HG02870 (cell line): ENCODE measurements at regions not wholly inside any gene's neighbourhood (a gene's known extent, or its start where the extent isn't known, plus 50 kb on each side); places are given as distances from the start of the nearest gene placed in this dataset.

Source experiments
- ATAC-seq: cut with Tn5 transposase; IDR thresholded peaks from one replicate; pipeline ENCODE4 v1.9.1; 2021; ENCODE audit warnings: mild to moderate bottlenecking, moderate library complexity; ENCODE audit not compliant: unreplicated experiment

- no peak for ATAC-seq
These were observed 125.7 kb downstream of the MRM1 start for GRCh38 chr17:36727052-36727451.

- ATAC-seq, result no peak
These were observed 126.2 kb downstream of the MRM1 start for GRCh38 chr17:36727577-36727976.

GRCh38 chr17:36728030-36728991 is 126.9 kb downstream of the MRM1 start:
- ATAC-seq, result no peak

- no peak for ATAC-seq
These were observed 128.9 kb downstream of the MRM1 start for GRCh38 chr17:36730095-36730808.

- no peak for ATAC-seq
These were observed 129.6 kb downstream of the MRM1 start for GRCh38 chr17:36730857-36731490.

- ATAC-seq, result no peak
These were observed 130.4 kb downstream of the MRM1 start for GRCh38 chr17:36731811-36732210.

GRCh38 chr17:36732351-36732750 is 131.0 kb downstream of the MRM1 start:
- no peak for ATAC-seq

GRCh38 chr17:36736201-36737156 is 135.1 kb downstream of the MRM1 start:
- ATAC-seq, result no peak

GRCh38 chr17:36739208-36739607 is 137.8 kb downstream of the MRM1 start:
- ATAC-seq, result no peak

GRCh38 chr17:36740157-36740556 is 138.8 kb downstream of the MRM1 start:
- ATAC-seq, result no peak

- no peak for ATAC-seq
These were observed 139.9 kb downstream of the MRM1 start for GRCh38 chr17:36741019-36741902.

GRCh38 chr17:36742267-36743000 is 141.1 kb downstream of the MRM1 start:
- ATAC-seq, result no peak

GRCh38 chr17:36743130-36743529 is 141.7 kb downstream of the MRM1 start:
- no peak for ATAC-seq

GRCh38 chr17:36746381-36747053 is 145.1 kb downstream of the MRM1 start:
- no peak for ATAC-seq

GRCh38 chr17:36747861-36748260 is 146.5 kb downstream of the MRM1 start:
- no peak for ATAC-seq

GRCh38 chr17:36748272-36748671 is 146.9 kb downstream of the MRM1 start:
- ATAC-seq, result no peak

GRCh38 chr17:36749493-36749892 is 148.1 kb downstream of the MRM1 start:
- ATAC-seq, result no peak

- no peak for ATAC-seq
These were observed 149.0 kb downstream of the MRM1 start for GRCh38 chr17:36750316-36750885.
